HCT116 (cell line): ENCODE measurements at regions not wholly inside any gene's neighbourhood (a gene's known extent, or its start where the extent isn't known, plus 50 kb on each side); places are given as distances from the start of the nearest gene placed in this dataset.
A peak's percentile ranks its signal among the peaks of the same experiment; 100 is the strongest.

ENCODE experiments used
- ATAC-seq: fragments of 200-7000 bp; cut with Tn5 transposase; 2 replicates; pipeline ENCODE4 v1.9.1; 2020; ENCODE audit warnings: mild to moderate bottlenecking, moderate library complexity
- BruUV-seq: library from RNA; stranded (reverse); fragments of 400-500 nt; replicated peaks from 2 replicates; lab custom pipeline; 2021; lab: Mats Ljungman, UMichigan
- CTCF ChIA-PET: fragments of 300-600 bp; sonication (Branson Sonifier 250); formaldehyde crosslinking; loops from one replicate; lab custom pipeline; 2021; ENCODE audit warnings: antibody characterized with exemption; lab: Charles Lee
- POLR2A ChIA-PET: fragments of 300-600, 350-600 bp; sonication (Branson Sonifier 250); formaldehyde crosslinking; loops from one replicate; lab custom pipeline; 2021; ENCODE audit warnings: antibody characterized with exemption; lab: Charles Lee
- RAD21 ChIA-PET, 2 experiments: fragments of 300-600 bp; sonication (Branson Sonifier 250); formaldehyde crosslinking; loops; one replicate each; lab custom pipeline; 2023; ENCODE audit warnings: low total read pairs in 2 of 2; ENCODE audit not compliant: uncharacterized antibody in 2 of 2, unreplicated experiment in 2 of 2, low non-redundant PET in 1 of 2; lab: Charles Lee
- DNase-seq: peaks from one replicate; pipeline ENCODE4 v3.0.0-alpha.2; 2010; ENCODE audit warnings: low read depth, low spot score
- H2AFZ ChIP-seq: fragments of 200-600 bp; shearing (Covaris generic), sonication (generic); 2 replicates; pipeline ENCODE4 v1.6.1; 2017; ENCODE audit warnings: low read depth, mixed run types, mixed read lengths, antibody characterized with exemption, low read length; ENCODE audit not compliant: poor library complexity, severe bottlenecking
- H3K27ac ChIP-seq: 2 replicates; pipeline ENCODE4 v1.5.1; 2012; ENCODE audit warnings: low read depth, low read length
- H3K27me3 ChIP-seq: fragments of 200-600 bp; sonication (generic); 2 replicates; pipeline ENCODE4 v1.6.1; 2016; ENCODE audit warnings: mixed run types, low read length, mixed read lengths; ENCODE audit not compliant: insufficient read depth
- H3K36me3 ChIP-seq, 2 experiments: fragments of 200-500 bp in 1 of 2; fragments of 200-600 bp in 1 of 2; sonication (Bioruptor generic) in 1 of 2; sonication (generic) in 1 of 2; 2 replicates each; pipeline versions ENCODE4 v1.5.1 to v1.6.1; 2014 to 2016; ENCODE audit warnings: low read length in 2 of 2, inconsistent platforms in 1 of 2, mixed read lengths in 1 of 2, mixed run types in 1 of 2; ENCODE audit not compliant: insufficient read depth in 2 of 2, control insufficient read depth in 1 of 2
- H3K4me1 ChIP-seq, 2 experiments: fragments of 200-600 bp in 1 of 2; sonication (generic) in 1 of 2; 2 replicates each; pipeline versions ENCODE4 v1.5.1 to v1.6.1; 2012 to 2017; ENCODE audit warnings: low read length in 2 of 2, inconsistent platforms in 1 of 2, mild to moderate bottlenecking in 1 of 2, mixed read lengths in 1 of 2, mixed run types in 1 of 2, moderate library complexity in 1 of 2; ENCODE audit not compliant: insufficient read depth in 2 of 2, control insufficient read depth in 1 of 2
- H3K4me2 ChIP-seq: fragments of 200-600 bp; sonication (generic); 2 replicates; pipeline ENCODE4 v1.6.1; 2017; ENCODE audit warnings: mixed run types, low read length, mixed read lengths
- H3K4me3 ChIP-seq, 2 experiments: fragments of 200-600 bp in 1 of 2; sonication (generic) in 1 of 2; replicated peaks in 1 of 2; 2 replicates each; pipeline ENCODE4 v1.5.1; 2011 to 2016; ENCODE audit warnings: low read length in 2 of 2, control low read depth in 1 of 2, low read depth in 1 of 2, mild to moderate bottlenecking in 1 of 2, mixed read lengths in 1 of 2, mixed run types in 1 of 2
- H3K79me2 ChIP-seq: fragments of 200-600 bp; sonication (generic); 2 replicates; pipeline ENCODE4 v1.6.1; 2017; ENCODE audit warnings: mild to moderate bottlenecking, mixed run types, low read length, moderate library complexity, mixed read lengths; ENCODE audit not compliant: insufficient read depth
- H3K9ac ChIP-seq: fragments of 200-600 bp; sonication (generic); 2 replicates; pipeline ENCODE4 v1.6.1; 2016; ENCODE audit warnings: low read length, mixed read lengths
- H3K9me2 ChIP-seq: fragments of 200-600 bp; sonication (generic), shearing (Covaris generic); 2 replicates; pipeline ENCODE4 v1.6.1; 2017; ENCODE audit warnings: mixed run types, mild to moderate bottlenecking, moderate library complexity; ENCODE audit not compliant: insufficient read depth
- H3K9me3 ChIP-seq, 2 experiments: fragments of 200-500 bp in 1 of 2; fragments of 200-600 bp in 1 of 2; sonication (Bioruptor generic) in 1 of 2; sonication (generic) in 1 of 2; 2 replicates each; pipeline ENCODE4 v1.6.1; 2014 to 2017; ENCODE audit warnings: low read length in 2 of 2, mixed read lengths in 2 of 2, inconsistent platforms in 1 of 2, low read depth in 1 of 2, mild to moderate bottlenecking in 1 of 2, mixed run types in 1 of 2, moderate library complexity in 1 of 2; ENCODE audit not compliant: control insufficient read depth in 1 of 2, insufficient read depth in 1 of 2
- H4K20me1 ChIP-seq: fragments of 200-600 bp; sonication (generic), shearing (Covaris generic); 2 replicates; pipeline ENCODE4 v1.6.1; 2017; ENCODE audit warnings: mixed run types, mild to moderate bottlenecking, moderate library complexity; ENCODE audit not compliant: insufficient read depth
- ATF3 ChIP-seq: IDR thresholded peaks from 2 replicates; pipeline ENCODE4 v1.6.1; 2012
- CBX3 ChIP-seq: IDR thresholded peaks from 2 replicates; pipeline ENCODE4 v1.6.1; 2012; ENCODE audit warnings: low read depth
- CEBPB ChIP-seq: IDR thresholded peaks from 2 replicates; pipeline ENCODE4 v1.6.1; 2012; ENCODE audit warnings: low read depth
- EGR1 ChIP-seq: IDR thresholded peaks from 2 replicates; pipeline ENCODE4 v1.6.1; 2012; ENCODE audit warnings: low read depth
- EZH2 ChIP-seq: fragments of 200-600 bp; sonication (generic); IDR thresholded peaks from 2 replicates; pipeline ENCODE4 v1.6.1; 2017; ENCODE audit warnings: antibody characterized with exemption, mixed run types
- EZH2phosphoT487 ChIP-seq: fragments of 200-600 bp; IDR thresholded peaks from 2 replicates; pipeline ENCODE4 v1.6.1; 2018; ENCODE audit warnings: antibody characterized with exemption, borderline replicate concordance
- JUND ChIP-seq: IDR thresholded peaks from 2 replicates; pipeline ENCODE4 v1.6.1; 2012
- MAX ChIP-seq: IDR thresholded peaks from 2 replicates; pipeline ENCODE4 v1.6.1; 2012
- RAD21 ChIP-seq: IDR thresholded peaks from 2 replicates; pipeline ENCODE4 v1.6.1; 2012; ENCODE audit warnings: low read depth, mild to moderate bottlenecking
- SIN3A ChIP-seq: IDR thresholded peaks from 2 replicates; pipeline ENCODE4 v1.6.1; 2012; ENCODE audit warnings: low read depth
- SP1 ChIP-seq: IDR thresholded peaks from 2 replicates; pipeline ENCODE4 v1.6.1; 2012; ENCODE audit warnings: low read depth
- SRF ChIP-seq: IDR thresholded peaks from 2 replicates; pipeline ENCODE4 v1.6.1; 2012; ENCODE audit warnings: low read depth
- TCF7L2 ChIP-seq: IDR thresholded peaks from 2 replicates; pipeline ENCODE4 v1.7.0; 2011; ENCODE audit warnings: borderline replicate concordance, inconsistent platforms; ENCODE audit not compliant: insufficient read depth, insufficient read length; ENCODE audit errors: extremely low read depth
- YY1 ChIP-seq: IDR thresholded peaks from 2 replicates; pipeline ENCODE4 v1.6.1; 2011; ENCODE audit warnings: low read length, low read depth, moderate library complexity, mild to moderate bottlenecking; ENCODE audit not compliant: insufficient replicate concordance; ENCODE audit errors: extremely low read depth
- ZBTB33 ChIP-seq: IDR thresholded peaks from 2 replicates; pipeline ENCODE4 v1.6.1; 2011; ENCODE audit warnings: mild to moderate bottlenecking, low read length, moderate library complexity; ENCODE audit not compliant: insufficient replicate concordance; ENCODE audit errors: extremely low read depth
- ZFX ChIP-seq: fragments of 450-650 bp; IDR thresholded peaks from 2 replicates; pipeline ENCODE4 v1.6.1; 2017
- ZNF274 ChIP-seq: fragments of 200-500 bp; sonication (Bioruptor generic); IDR thresholded peaks from 2 replicates; pipeline ENCODE4 v1.6.1; 2014; ENCODE audit warnings: mild to moderate bottlenecking, low read depth, low read length, inconsistent platforms
- intact Hi-C: fragments of 100-400 bp; cut with micrococcal nuclease; formaldehyde crosslinking; loops from 2 replicates; pipeline ENCODE4 v1.10.0; 2022

GRCh38 chr14:65167072-65167645 is 64.8 kb upstream of the MAX start (continued):
- TF ChIP-seq ATF3 (no peak), SIN3A (no peak), EZH2phosphoT487 (no peak), YY1 (no peak), JUND (no peak), EGR1 (no peak), EZH2 (no peak), ZFX (no peak), CBX3 (no peak), ZNF274 (no peak), SP1 (no peak), ZBTB33 (no peak), MAX (no peak), SRF (no peak)

- Histone ChIP-seq H3K9me3 (no peaks in the 10 kb centered on the region), H2AFZ (peak overlapping the region; percentile 5), H3K9me2 (no peaks in the 10 kb centered on the region), H3K9ac (no peak overlapping the region), H3K4me1 (no peaks in the 10 kb centered on the region), H3K36me3 (no peaks in the 10 kb centered on the region), H3K4me3 (no peak overlapping the region), H4K20me1 (no peaks in the 10 kb centered on the region), H3K27ac (no peak overlapping the region), H3K4me2 (no peak overlapping the region), H3K27me3 (no peaks in the 10 kb centered on the region), H3K79me2 (no peaks in the 10 kb centered on the region)
- RAD21 ChIA-PET, result interaction anchor here in 1 of 2 experiments (0.6 kb wide), 1 partner anchor 70 kb away, joined by 3 read pairs; no protein-coding TSS in a partner anchor
- POLR2A ChIA-PET, result interaction anchor here (2.1 kb wide), 1 partner anchor 243 kb away, joined by 7 read pairs; the partner anchor contains the start of gene FUT8
- no TSS peak for BruUV-seq
- DNase-seq (peak; percentile 37), ATAC-seq (peak; percentile 52)
- intact Hi-C loops, result no loop called here
- CTCF ChIA-PET, result interaction anchor here (1.1 to 2.1 kb wide), 3 partner anchors 9 to 656 kb away, joined by 3 to 7 read pairs (median 6); partner anchors contain the start of gene FUT8
- TF ChIP-seq RAD21, result no peak
- TF ChIP-seq ZFX, result no peak
- no peak for TF ChIP-seq SRF
- TF ChIP-seq CEBPB, result no peak
- no peak for TF ChIP-seq EZH2
- peak; percentile 67; the same call in 1 of the 2 replicates for TF ChIP-seq MAX
- no peak for TF ChIP-seq ZBTB33
- TF ChIP-seq CBX3, result 0 out of 2 replicates have a peak, but pooled peaks have one; percentile 50
- TF ChIP-seq YY1, result no peak
- TF ChIP-seq TCF7L2, result no peak
- TF ChIP-seq SP1, result peak; percentile 27; the same call in 1 of the 2 replicates
These were observed 66.5 kb upstream of the MAX start for GRCh38 chr14:65168840-65169239.
